ENCODE measurements at regions not wholly inside any gene's neighbourhood (a gene's known extent, or its start where the extent isn't known, plus 50 kb on each side); places are given as distances from the start of the nearest gene placed in this dataset.

- H3K4me1 ChIP-seq, result peaks cover 0 to 4% (median 0%) of the 10 kb centered on the region in 4 donors
- TF ChIP-seq CTCF (IDR thresholded peaks at IDR 0.05) (no peak), POLR2A (IDR thresholded peaks at IDR 0.05) (no peak)
- DNase-seq (no peak), ATAC-seq (peak; percentile 84 to 95 (median 95))
- no peaks in the 10 kb centered on the region for H3K36me3 ChIP-seq
- peak overlapping the region in 1 of 3 donors; percentile 28 for H3K4me3 ChIP-seq
- peak overlapping the region in 1 of 3 donors; percentile 28 for H3K27ac ChIP-seq
- WGBS (ENCODE audit: insufficient coverage, low coverage, low lambda C conversion rate, missing lambda C conversion rate), result 22% methylated on average over 5 of the region's 5 CpGs
- no peaks in the 10 kb centered on the region for H3K27me3 ChIP-seq
- no peaks in the 10 kb centered on the region for H3K9me3 ChIP-seq
- intact Hi-C loops (cut with DNase I), result no loop called here
Measured at GRCh38 chr18:76553715-76554546, 58.9 kb upstream of the ZNF516 start.

GRCh38 chr18:76548541-76548940 lies 53.5 kb upstream of the ZNF516 start:
- Histone ChIP-seq H3K27ac (no peak overlapping the region), H3K4me1 (peaks cover 0 to 3% (median 0%) of the 10 kb centered on the region in 4 donors), H3K27me3 (no peaks in the 10 kb centered on the region), H3K9me3 (no peaks in the 10 kb centered on the region), H3K36me3 (no peaks in the 10 kb centered on the region), H3K4me3 (no peak overlapping the region)
- TF ChIP-seq CTCF (IDR thresholded peaks at IDR 0.05) (no peak), POLR2A (IDR thresholded peaks at IDR 0.05) (no peak)
- intact Hi-C loops (cut with DNase I), result no loop called here
- 93% methylated on average over 5 of the region's 12 CpGs for WGBS (ENCODE audit: insufficient coverage, low coverage, low lambda C conversion rate, missing lambda C conversion rate)
- no peak for ATAC-seq
- peak in 1 of 3 donors; percentile 39 for DNase-seq

GRCh38 chr18:76547296-76547695 lies 52.3 kb upstream of the ZNF516 start:
- Histone ChIP-seq H3K9me3 (no peaks in the 10 kb centered on the region), H3K4me3 (no peak overlapping the region), H3K27ac (no peak overlapping the region), H3K27me3 (no peaks in the 10 kb centered on the region), H3K36me3 (no peaks in the 10 kb centered on the region), H3K4me1 (peaks cover 0 to 3% (median 0%) of the 10 kb centered on the region in 4 donors)
- TF ChIP-seq CTCF (IDR thresholded peaks at IDR 0.05) (no peak), POLR2A (IDR thresholded peaks at IDR 0.05) (no peak)
- intact Hi-C loops (cut with DNase I), result no loop called here
- DNase-seq, result no peak
- WGBS (ENCODE audit: insufficient coverage, low coverage, low lambda C conversion rate, missing lambda C conversion rate), result 91% methylated on average over 9 of the region's 11 CpGs
- no peak for ATAC-seq

- ATAC-seq, result no peak
- no peak overlapping the region for H3K27ac ChIP-seq
Measured at GRCh38 chr18:76546436-76546835, 51.4 kb upstream of the ZNF516 start.

More at GRCh38 chr18:76546436-76546835, 51.4 kb upstream of the ZNF516 start:
- intact Hi-C loops (cut with DNase I), result no loop called here
- no peaks in the 10 kb centered on the region for H3K9me3 ChIP-seq
- H3K4me3 ChIP-seq, result no peak overlapping the region
- no peak for TF ChIP-seq POLR2A (IDR thresholded peaks at IDR 0.05)
- TF ChIP-seq CTCF (IDR thresholded peaks at IDR 0.05), result no peak
- H3K27me3 ChIP-seq, result no peaks in the 10 kb centered on the region
- H3K4me1 ChIP-seq, result peaks cover 0 to 3% (median 0%) of the 10 kb centered on the region in 4 donors
- 41% methylated on average over 6 of the region's 6 CpGs for WGBS (ENCODE audit: insufficient coverage, low coverage, low lambda C conversion rate, missing lambda C conversion rate)
- no peaks in the 10 kb centered on the region for H3K36me3 ChIP-seq
- no peak for DNase-seq

All from right lobe of liver (tissue), 6 donors.